SJSA1 (cell line): ENCODE measurements at regions not wholly inside any gene's neighbourhood (a gene's known extent, or its start where the extent isn't known, plus 50 kb on each side); places are given as distances from the start of the nearest gene placed in this dataset.
"Not testable (repeated sequence)": the region's sequence is repeated elsewhere in the genome, so short reads cannot be mapped to it uniquely, and the experiment has no call there.

ENCODE experiments used
- DNase-seq, 2 experiments: peaks; one replicate each; pipeline ENCODE4 v3.0.0-alpha.2; 2015 to 2020; ENCODE audit warnings: low spot score in 2 of 2, low read depth in 1 of 2
- H3K27ac ChIP-seq: fragments of 250-450 bp; sonication (Bioruptor Pico); 2 replicates; pipeline ENCODE4 v1.5.1; 2020; ENCODE audit warnings: mild to moderate bottlenecking, moderate library complexity
- H3K27me3 ChIP-seq: fragments of 250-450 bp; sonication (Bioruptor Pico); replicated peaks from 2 replicates; pipeline ENCODE4 v1.5.1; 2020; ENCODE audit warnings: mild to moderate bottlenecking, moderate library complexity
- H3K36me3 ChIP-seq: fragments of 250-450 bp; sonication (Bioruptor Pico); 2 replicates; pipeline ENCODE4 v1.5.1; 2020; ENCODE audit warnings: mild to moderate bottlenecking
- H3K4me1 ChIP-seq: fragments of 250-450 bp; sonication (Bioruptor Pico); replicated peaks from 2 replicates; pipeline ENCODE4 v1.6.1; 2021; ENCODE audit warnings: mild to moderate bottlenecking
- H3K4me3 ChIP-seq: fragments of 250-450 bp; sonication (Bioruptor Pico); 2 replicates; pipeline ENCODE4 v1.5.1; 2020; ENCODE audit warnings: mild to moderate bottlenecking
- H3K9me3 ChIP-seq: fragments of 250-450 bp; sonication (Bioruptor Pico); replicated peaks from 2 replicates; pipeline ENCODE4 v1.5.1; 2020; ENCODE audit warnings: mild to moderate bottlenecking

DNA sequence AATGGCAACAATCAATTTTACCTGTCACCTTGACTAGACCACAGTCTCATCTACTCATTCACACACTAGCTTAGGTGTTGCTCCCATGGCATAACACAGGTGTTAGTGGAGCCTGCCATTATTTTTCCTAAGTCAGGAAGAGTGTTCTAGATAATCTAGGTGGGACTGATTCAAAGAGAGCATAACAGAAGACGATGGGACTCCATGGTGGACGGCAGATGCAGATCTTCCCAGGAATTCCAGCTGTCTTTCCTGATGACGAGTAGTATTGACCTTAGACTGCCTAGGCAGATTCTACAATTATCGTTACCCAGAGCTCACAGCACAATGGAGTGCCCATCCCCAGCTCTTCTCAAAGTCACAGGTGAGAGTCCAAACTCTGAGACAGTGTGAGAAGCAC is 589.0 kb downstream of the TMEM121 start:
- no peaks in the 10 kb centered on the region for H3K9me3 ChIP-seq
- H3K4me1 ChIP-seq: no peaks in the 10 kb centered on the region
- no peak for DNase-seq
- H3K4me3 ChIP-seq: no peak overlapping the region
- no peaks in the 10 kb centered on the region for H3K36me3 ChIP-seq
- H3K27me3 ChIP-seq: no peaks in the 10 kb centered on the region
- H3K27ac ChIP-seq: no peak overlapping the region

GRCh38 chr14:106116339-106116930 is 590.1 kb downstream of the TMEM121 start:
- H3K9me3 ChIP-seq, H3K27ac ChIP-seq, DNase-seq, H3K4me1 ChIP-seq, H3K27me3 ChIP-seq, H3K36me3 ChIP-seq, H3K4me3 ChIP-seq: not testable (repeated sequence)

DNA sequence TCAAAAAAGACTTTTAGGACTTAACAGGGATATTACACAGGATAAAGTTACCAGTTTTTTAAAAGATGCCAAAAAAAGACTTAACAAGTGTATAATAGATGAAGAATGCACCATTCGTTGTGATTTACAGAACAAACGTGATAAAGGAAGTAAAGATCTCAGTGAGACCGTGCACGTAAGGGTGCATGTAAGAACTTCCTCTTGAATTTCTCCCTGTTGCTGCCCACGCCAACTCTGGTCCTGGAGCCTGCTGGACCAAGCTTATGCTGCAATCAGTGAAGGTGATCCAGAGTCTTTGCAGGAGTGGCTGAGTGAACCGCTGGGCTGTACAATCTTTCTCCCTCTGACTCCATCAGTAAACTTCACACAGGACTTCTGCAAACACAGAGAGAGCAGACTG is 593.7 kb downstream of the TMEM121 start:
- Histone ChIP-seq H3K36me3 (no peaks in the 10 kb centered on the region), H3K9me3 (no peaks in the 10 kb centered on the region), H3K4me1 (no peaks in the 10 kb centered on the region), H3K27me3 (no peaks in the 10 kb centered on the region), H3K4me3 (no peak overlapping the region), H3K27ac (no peak overlapping the region)
- no peak for DNase-seq

GRCh38 chr14:106129274-106129673 is 602.9 kb downstream of the TMEM121 start:
- Histone ChIP-seq H3K27me3 (no peaks in the 10 kb centered on the region), H3K4me3 (no peak overlapping the region), H3K27ac (no peak overlapping the region), H3K9me3 (no peaks in the 10 kb centered on the region), H3K36me3 (no peaks in the 10 kb centered on the region), H3K4me1 (no peaks in the 10 kb centered on the region)
- DNase-seq: no peak

DNA sequence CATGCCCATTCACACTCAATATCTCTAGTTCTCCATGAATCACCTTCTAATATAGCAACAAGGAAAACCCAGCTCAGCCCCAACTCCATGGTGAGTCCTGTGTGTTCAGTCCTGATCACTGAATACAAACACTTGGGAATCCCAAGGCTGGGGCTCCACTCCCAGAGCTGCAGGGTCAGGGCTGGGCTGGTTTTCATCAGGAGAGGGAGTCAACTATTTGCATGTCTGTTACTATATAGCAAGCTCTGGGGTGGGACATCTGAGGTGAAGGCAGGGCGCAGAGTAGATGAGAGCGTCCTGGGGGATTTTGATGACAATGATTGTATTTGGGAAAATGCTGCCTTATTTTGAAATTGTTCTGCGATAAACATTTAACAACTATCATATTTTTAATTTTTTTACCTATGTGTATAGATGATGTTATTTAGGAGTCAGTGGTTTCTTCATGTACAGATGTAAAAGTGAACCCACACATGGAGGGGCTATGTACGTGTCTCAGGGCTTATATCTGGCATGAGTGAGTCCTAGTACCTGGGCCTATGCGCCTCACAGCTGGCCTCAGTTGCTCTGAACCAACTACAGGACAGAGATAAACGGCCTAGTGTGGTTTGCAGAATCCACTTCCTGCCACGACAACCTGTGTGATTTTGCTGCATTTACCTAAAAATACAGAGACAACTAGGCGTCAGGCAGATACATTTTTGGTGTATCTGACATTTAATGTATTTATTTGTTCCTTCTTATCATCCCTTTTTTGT is 603.7 kb downstream of the TMEM121 start:
- H3K4me3 ChIP-seq, DNase-seq, H3K27me3 ChIP-seq, H3K36me3 ChIP-seq, H3K27ac ChIP-seq, H3K4me1 ChIP-seq, H3K9me3 ChIP-seq: not testable (repeated sequence)

DNA sequence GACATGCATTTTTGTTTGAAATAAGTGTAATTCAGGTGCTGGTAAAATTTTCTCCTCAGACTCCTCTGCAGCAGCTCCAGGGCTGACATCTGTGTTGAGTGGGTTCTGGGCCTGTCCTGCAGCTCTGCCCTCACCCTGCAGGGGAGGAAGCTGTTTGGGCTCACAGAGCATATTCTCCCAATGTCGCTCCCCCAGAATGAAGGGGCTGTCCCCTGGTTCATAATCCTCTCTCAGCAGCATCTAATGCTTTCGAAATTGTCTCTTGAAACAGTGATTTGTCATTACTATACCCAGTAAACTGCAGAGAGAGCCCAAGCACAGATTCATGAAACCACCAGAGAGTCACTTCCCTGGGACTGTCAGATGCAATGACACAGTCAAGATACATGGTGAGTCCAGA is 606.7 kb downstream of the TMEM121 start:
- not testable (repeated sequence) for H3K27ac ChIP-seq, DNase-seq, H3K9me3 ChIP-seq, H3K4me1 ChIP-seq, H3K4me3 ChIP-seq, H3K27me3 ChIP-seq, H3K36me3 ChIP-seq

- no peak for DNase-seq
- Histone ChIP-seq H3K36me3 (no peaks in the 10 kb centered on the region), H3K27me3 (no peaks in the 10 kb centered on the region), H3K4me1 (no peaks in the 10 kb centered on the region), H3K27ac (no peak overlapping the region), H3K9me3 (no peaks in the 10 kb centered on the region), H3K4me3 (no peak overlapping the region)
These were observed 608.5 kb downstream of the TMEM121 start for GRCh38 chr14:106134886-106135285.

GRCh38 chr14:106141242-106142220 is 615.1 kb downstream of the TMEM121 start:
- Histone ChIP-seq H3K9me3 (no peaks in the 10 kb centered on the region), H3K36me3 (no peaks in the 10 kb centered on the region), H3K4me3 (no peak overlapping the region), H3K4me1 (no peaks in the 10 kb centered on the region), H3K27ac (no peak overlapping the region), H3K27me3 (no peaks in the 10 kb centered on the region)
- no peak for DNase-seq

DNA sequence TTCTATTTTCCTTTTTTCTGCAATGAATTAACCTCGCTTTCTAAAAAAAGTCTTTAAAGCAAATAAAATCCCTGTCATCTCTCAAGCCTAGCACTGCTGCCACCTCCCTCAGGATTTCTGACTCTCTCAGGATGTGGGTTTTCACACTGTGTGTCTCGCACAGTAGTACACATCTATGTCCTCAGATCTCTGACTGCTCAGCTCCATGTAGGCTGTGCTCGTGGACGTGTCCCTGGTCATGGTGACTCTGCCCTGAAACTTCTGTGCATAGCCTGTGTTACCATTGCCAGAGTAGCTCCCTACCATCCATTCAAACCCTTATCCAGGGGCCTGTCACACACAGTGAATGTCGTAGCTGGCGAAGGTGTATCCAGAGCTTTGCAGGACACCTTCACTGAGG is 619.3 kb downstream of the TMEM121 start:
- H3K36me3 ChIP-seq, H3K4me3 ChIP-seq, H3K27ac ChIP-seq, H3K4me1 ChIP-seq, DNase-seq, H3K9me3 ChIP-seq, H3K27me3 ChIP-seq: not testable (repeated sequence)

DNA sequence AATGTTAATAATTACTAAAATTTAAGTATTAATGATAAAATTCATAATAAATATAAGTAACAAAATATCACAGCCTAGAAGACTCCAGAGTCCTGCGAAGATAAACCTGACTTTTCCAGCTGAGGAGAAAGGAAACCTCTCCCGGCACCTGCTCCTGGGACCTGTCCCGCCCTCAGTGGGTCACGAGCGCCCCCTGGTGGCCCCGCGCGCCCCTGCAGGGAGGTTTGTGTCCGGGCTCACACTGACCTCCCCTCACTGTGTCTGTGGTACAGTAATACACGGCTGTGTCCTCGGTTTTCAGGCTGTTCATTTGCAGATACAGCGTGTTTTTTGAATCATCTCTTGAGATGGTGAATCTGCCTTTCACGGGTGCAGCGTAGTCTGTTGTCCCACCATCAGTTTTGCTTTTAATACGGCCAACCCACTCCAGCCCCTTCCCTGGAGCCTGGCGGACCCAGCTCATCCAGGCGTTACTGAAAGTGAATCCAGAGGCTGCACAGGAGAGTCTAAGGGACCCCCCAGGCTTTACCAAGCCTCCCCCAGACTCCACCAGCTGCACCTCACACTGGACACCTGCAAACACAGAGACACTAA is 627.1 kb downstream of the TMEM121 start:
- H3K27me3 ChIP-seq, H3K36me3 ChIP-seq, H3K4me1 ChIP-seq, H3K9me3 ChIP-seq, H3K27ac ChIP-seq, H3K4me3 ChIP-seq: not testable (repeated sequence)
- DNase-seq: peak; percentile 6 to 67

- Histone ChIP-seq H3K36me3 (no peaks in the 10 kb centered on the region), H3K4me1 (no peaks in the 10 kb centered on the region), H3K4me3 (no peak overlapping the region)
These were observed 636.9 kb downstream of the TMEM121 start for GRCh38 chr14:106163316-106163715.

GRCh38 chr14:106163812-106164211 is 637.4 kb downstream of the TMEM121 start:
- not testable (repeated sequence) for H3K9me3 ChIP-seq, H3K27ac ChIP-seq, H3K4me3 ChIP-seq, H3K4me1 ChIP-seq, H3K36me3 ChIP-seq, DNase-seq, H3K27me3 ChIP-seq

More at GRCh38 chr14:106163316-106163715, 636.9 kb downstream of the TMEM121 start:
- Histone ChIP-seq H3K27me3 (no peaks in the 10 kb centered on the region), H3K27ac (no peak overlapping the region), H3K9me3 (no peaks in the 10 kb centered on the region)
- DNase-seq: no peak

DNA sequence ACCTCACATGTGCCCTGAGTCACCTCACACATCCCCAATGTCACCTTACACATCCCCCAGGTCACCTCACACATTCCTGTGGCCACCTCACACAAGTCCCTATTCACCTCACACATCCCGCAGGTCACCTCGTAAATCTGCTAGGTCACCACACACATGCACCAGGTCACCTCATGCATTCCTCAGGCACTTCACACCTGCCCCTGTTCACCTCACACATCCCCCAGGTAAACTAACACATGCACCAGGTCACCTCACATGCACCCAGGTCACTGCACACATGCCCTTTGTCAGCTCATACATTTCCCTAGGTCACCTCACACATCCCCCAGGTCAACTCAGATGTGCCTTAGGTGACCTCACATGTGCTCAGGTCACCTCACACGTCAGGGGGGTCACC is 639.8 kb downstream of the TMEM121 start:
- H3K4me1 ChIP-seq: no peaks in the 10 kb centered on the region
- no peak overlapping the region for H3K4me3 ChIP-seq
- H3K36me3 ChIP-seq: no peaks in the 10 kb centered on the region
- H3K27ac ChIP-seq: no peak overlapping the region
- DNase-seq: no peak
- no peaks in the 10 kb centered on the region for H3K27me3 ChIP-seq
- H3K9me3 ChIP-seq: no peaks in the 10 kb centered on the region
